ENCODE measurements at regions not wholly inside any gene's neighbourhood (a gene's known extent, or its start where the extent isn't known, plus 50 kb on each side); places are given as distances from the start of the nearest gene placed in this dataset.

GRCh38 chr11:116287866-116288265 lies 484.9 kb downstream of the BUD13 start (continued):
- TF ChIP-seq, protein P1, sequence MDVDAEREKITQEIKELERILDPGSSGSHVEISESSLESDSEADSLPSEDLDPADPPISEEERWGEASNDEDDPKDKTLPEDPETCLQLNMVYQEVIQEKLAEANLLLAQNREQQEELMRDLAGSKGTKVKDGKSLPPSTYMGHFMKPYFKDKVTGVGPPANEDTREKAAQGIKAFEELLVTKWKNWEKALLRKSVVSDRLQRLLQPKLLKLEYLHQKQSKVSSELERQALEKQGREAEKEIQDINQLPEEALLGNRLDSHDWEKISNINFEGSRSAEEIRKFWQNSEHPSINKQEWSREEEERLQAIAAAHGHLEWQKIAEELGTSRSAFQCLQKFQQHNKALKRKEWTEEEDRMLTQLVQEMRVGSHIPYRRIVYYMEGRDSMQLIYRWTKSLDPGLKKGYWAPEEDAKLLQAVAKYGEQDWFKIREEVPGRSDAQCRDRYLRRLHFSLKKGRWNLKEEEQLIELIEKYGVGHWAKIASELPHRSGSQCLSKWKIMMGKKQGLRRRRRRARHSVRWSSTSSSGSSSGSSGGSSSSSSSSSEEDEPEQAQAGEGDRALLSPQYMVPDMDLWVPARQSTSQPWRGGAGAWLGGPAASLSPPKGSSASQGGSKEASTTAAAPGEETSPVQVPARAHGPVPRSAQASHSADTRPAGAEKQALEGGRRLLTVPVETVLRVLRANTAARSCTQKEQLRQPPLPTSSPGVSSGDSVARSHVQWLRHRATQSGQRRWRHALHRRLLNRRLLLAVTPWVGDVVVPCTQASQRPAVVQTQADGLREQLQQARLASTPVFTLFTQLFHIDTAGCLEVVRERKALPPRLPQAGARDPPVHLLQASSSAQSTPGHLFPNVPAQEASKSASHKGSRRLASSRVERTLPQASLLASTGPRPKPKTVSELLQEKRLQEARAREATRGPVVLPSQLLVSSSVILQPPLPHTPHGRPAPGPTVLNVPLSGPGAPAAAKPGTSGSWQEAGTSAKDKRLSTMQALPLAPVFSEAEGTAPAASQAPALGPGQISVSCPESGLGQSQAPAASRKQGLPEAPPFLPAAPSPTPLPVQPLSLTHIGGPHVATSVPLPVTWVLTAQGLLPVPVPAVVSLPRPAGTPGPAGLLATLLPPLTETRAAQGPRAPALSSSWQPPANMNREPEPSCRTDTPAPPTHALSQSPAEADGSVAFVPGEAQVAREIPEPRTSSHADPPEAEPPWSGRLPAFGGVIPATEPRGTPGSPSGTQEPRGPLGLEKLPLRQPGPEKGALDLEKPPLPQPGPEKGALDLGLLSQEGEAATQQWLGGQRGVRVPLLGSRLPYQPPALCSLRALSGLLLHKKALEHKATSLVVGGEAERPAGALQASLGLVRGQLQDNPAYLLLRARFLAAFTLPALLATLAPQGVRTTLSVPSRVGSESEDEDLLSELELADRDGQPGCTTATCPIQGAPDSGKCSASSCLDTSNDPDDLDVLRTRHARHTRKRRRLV (CRISPR knock-in tag; IDR thresholded peaks at IDR 0.05), result no peak
- TF ChIP-seq ZSCAN21 (CRISPR knock-in tag; IDR thresholded peaks at IDR 0.05; ENCODE audit: borderline replicate concordance) (no peak), RXRA (CRISPR knock-in tag; IDR thresholded peaks at IDR 0.05) (no peak), ZNF383 (CRISPR knock-in tag; IDR thresholded peaks at IDR 0.05; ENCODE audit: borderline replicate concordance) (no peak)
- TF ChIP-seq, protein P2, sequence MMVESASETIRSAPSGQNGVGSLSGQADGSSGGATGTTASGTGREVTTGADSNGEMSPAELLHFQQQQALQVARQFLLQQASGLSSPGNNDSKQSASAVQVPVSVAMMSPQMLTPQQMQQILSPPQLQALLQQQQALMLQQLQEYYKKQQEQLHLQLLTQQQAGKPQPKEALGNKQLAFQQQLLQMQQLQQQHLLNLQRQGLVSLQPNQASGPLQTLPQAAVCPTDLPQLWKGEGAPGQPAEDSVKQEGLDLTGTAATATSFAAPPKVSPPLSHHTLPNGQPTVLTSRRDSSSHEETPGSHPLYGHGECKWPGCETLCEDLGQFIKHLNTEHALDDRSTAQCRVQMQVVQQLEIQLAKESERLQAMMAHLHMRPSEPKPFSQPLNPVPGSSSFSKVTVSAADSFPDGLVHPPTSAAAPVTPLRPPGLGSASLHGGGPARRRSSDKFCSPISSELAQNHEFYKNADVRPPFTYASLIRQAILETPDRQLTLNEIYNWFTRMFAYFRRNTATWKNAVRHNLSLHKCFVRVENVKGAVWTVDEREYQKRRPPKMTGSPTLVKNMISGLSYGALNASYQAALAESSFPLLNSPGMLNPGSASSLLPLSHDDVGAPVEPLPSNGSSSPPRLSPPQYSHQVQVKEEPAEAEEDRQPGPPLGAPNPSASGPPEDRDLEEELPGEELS (CRISPR knock-in tag; IDR thresholded peaks at IDR 0.05), result no peak

- no peak overlapping the region for H3K9ac ChIP-seq (ENCODE audit: insufficient read depth, low read depth, low read length)
- FAIRE-seq (no peak), ATAC-seq (no peak), DNase-seq (ENCODE audit: low spot score) (no peak)
- POLR2A ChIA-PET, result no interaction called here
- BruUV-seq (replicated peaks), result no TSS peak
- no peaks in the 10 kb centered on the region for H3K4me1 ChIP-seq (ENCODE audit: insufficient read depth, low read length)
- no peak overlapping the region for H3K4me3 ChIP-seq (replicated peaks in 1 of 3; ENCODE audit: insufficient read depth in 1 of 3, low read depth in 2 of 3, low read length in 3 of 3)
- in situ Hi-C loops (cut with HindIII; ENCODE audit: extremely low pct_ligation_motif_present, low pct_unique_long_range_greater_than_20kb), result loop anchor here (10.0 kb wide), 1 partner anchor 220 kb away; no protein-coding TSS in a partner anchor
- no peak overlapping the region for H3K4me2 ChIP-seq (ENCODE audit: low read depth, low read length)
- no peaks in the 10 kb centered on the region for H3K9me3 ChIP-seq (ENCODE audit: low read length)
- no peaks in the 10 kb centered on the region for H3K79me2 ChIP-seq (ENCODE audit: insufficient read depth, low read length)
- no peaks in the 10 kb centered on the region for H4K20me1 ChIP-seq (ENCODE audit: insufficient read depth, low read length)
- 33% methylated on average over 3 of the region's 3 CpGs for WGBS (ENCODE audit: low lambda C conversion rate)
- H3K27me3 ChIP-seq (ENCODE audit: control insufficient read depth in 1 of 2, insufficient read depth in 2 of 2, low read length in 2 of 2), result no peaks in the 10 kb centered on the region; a peak in 1 of 5 replicates
- H3K27ac ChIP-seq (ENCODE audit: extremely low read length, insufficient read depth, low read length), result no peak overlapping the region
- no peaks in the 10 kb centered on the region for H3K36me3 ChIP-seq (replicated peaks in 1 of 2; ENCODE audit: control insufficient read depth in 1 of 2, insufficient read depth in 2 of 2, low read length in 2 of 2)
- intact Hi-C loops (cut with micrococcal nuclease; ENCODE audit: unreplicated experiment), result no loop called here
- CTCF ChIA-PET (ENCODE audit: low intra/inter-chr PET ratio, low total read pairs), result no interaction called here
- H2AFZ ChIP-seq (ENCODE audit: low read length), result no peak overlapping the region
- TF ChIP-seq FOXM1 (CRISPR knock-in tag; IDR thresholded peaks at IDR 0.05) (no peak), THAP7 (CRISPR knock-in tag; IDR thresholded peaks at IDR 0.05) (no peak), KLF6 (CRISPR knock-in tag; IDR thresholded peaks at IDR 0.05) (no peak), ZNF788 (CRISPR knock-in tag; IDR thresholded peaks at IDR 0.05; ENCODE audit: borderline replicate concordance) (no peak), GLI4 (CRISPR knock-in tag; IDR thresholded peaks at IDR 0.05; ENCODE audit: borderline replicate concordance) (no peak), MAFG (CRISPR knock-in tag; IDR thresholded peaks at IDR 0.05) (no peak)
Measured at GRCh38 chr11:116285026-116285425, 487.8 kb downstream of the BUD13 start.

All from HepG2 (cell line).